Peyer's patch (tissue), 4 donors: ENCODE measurements at regions not wholly inside any gene's neighbourhood (a gene's known extent, or its start where the extent isn't known, plus 50 kb on each side); places are given as distances from the start of the nearest gene placed in this dataset.

Source experiments
- DNase-seq, 3 donors: peaks; one replicate each; pipeline ENCODE4 v3.0.0-alpha.2; 2017 to 2019
- H3K27ac ChIP-seq, 4 donors: fragments of 200-600 bp; sonication (generic); one replicate each; pipeline ENCODE4 v1.5.1; 2016 to 2019
- H3K27me3 ChIP-seq, 2 donors: fragments of 200-600 bp; sonication (generic); one replicate each; pipeline ENCODE4 v1.5.1; 2019
- H3K36me3 ChIP-seq, 3 donors: fragments of 200-600 bp; sonication (generic); one replicate each; pipeline ENCODE4 v1.5.1; 2016 to 2019
- H3K4me1 ChIP-seq, 4 donors: fragments of 200-600 bp; sonication (generic); one replicate each; pipeline ENCODE4 v1.5.1; 2016 to 2019
- H3K4me3 ChIP-seq, 4 donors: fragments of 200-600 bp; sonication (generic); 1 replicate in 3 of 4; 2 replicates in 1 of 4; pipeline ENCODE4 v1.5.1; 2016 to 2019; ENCODE audit warnings: mild to moderate bottlenecking in 1 of 4
- H3K9me3 ChIP-seq, 4 donors: fragments of 200-600 bp; sonication (generic); one replicate each; pipeline ENCODE4 v1.5.1; 2016 to 2019; ENCODE audit warnings: mild to moderate bottlenecking in 1 of 4
- POLR2A ChIP-seq, 2 donors: fragments of 450-650 bp; IDR thresholded peaks; one replicate each; pipeline ENCODE4 v1.5.1; 2017; ENCODE audit warnings: antibody characterized with exemption in 2 of 2, mild to moderate bottlenecking in 2 of 2, moderate library complexity in 2 of 2
- TF ChIP-seq, protein P1 (sequence below), 6 experiments: fragments of 450-650 bp in 4 of 6; fragments of 200-600 bp in 2 of 6; sonication (generic) in 1 of 6; IDR thresholded peaks; one replicate each; pipeline ENCODE4 v1.5.1; 2017 to 2019; ENCODE audit warnings: antibody characterized with exemption in 6 of 6, mild to moderate bottlenecking in 3 of 6, moderate library complexity in 1 of 6

DNA sequence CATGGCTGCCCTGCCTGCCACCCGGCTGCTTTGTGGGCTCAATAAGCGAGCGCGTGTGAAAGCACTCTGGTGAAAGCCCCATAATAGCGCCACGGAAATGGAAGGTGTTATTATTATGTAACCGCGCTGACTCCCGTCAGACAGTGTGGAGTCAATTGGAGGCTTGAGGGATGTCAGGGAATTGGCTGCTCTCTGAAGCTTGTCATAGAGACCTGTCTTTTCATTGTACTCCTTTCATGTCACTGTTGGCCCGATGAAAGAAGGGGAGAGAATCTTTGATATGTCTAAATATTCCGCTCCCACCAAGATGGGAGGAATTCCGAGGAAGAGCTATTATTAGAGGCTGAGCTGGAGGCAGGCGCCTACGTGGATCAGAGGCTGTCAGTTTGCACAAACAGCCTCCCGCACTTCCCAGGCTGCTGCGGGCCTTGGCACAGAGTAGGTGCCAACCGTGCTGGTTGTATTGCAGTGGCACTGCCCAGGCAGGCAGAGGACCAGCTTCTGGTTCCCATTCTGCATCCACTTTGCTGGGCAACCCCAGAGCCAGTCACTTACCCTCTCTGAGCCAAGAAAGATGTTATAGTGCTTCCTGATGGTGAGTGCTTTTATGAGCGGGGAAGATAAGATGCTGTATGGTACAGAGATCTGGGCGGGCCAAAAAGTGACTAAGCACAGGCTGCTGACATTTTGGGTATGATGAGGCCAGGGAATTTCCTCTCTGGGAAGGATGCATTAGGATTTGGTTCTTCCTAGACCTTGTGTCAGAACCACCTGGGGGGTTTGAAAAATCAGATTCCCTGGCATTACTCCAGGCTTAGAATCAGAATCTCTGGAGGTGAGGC is 151.4 kb downstream of the RPS24 start:
- H3K27me3 ChIP-seq, result no peaks in the 10 kb centered on the region
- H3K9me3 ChIP-seq, result no peaks in the 10 kb centered on the region
- no peaks in the 10 kb centered on the region for H3K4me1 ChIP-seq
- TF ChIP-seq POLR2A (IDR thresholded peaks at IDR 0.05), result no peak
- TF ChIP-seq, protein P1, sequence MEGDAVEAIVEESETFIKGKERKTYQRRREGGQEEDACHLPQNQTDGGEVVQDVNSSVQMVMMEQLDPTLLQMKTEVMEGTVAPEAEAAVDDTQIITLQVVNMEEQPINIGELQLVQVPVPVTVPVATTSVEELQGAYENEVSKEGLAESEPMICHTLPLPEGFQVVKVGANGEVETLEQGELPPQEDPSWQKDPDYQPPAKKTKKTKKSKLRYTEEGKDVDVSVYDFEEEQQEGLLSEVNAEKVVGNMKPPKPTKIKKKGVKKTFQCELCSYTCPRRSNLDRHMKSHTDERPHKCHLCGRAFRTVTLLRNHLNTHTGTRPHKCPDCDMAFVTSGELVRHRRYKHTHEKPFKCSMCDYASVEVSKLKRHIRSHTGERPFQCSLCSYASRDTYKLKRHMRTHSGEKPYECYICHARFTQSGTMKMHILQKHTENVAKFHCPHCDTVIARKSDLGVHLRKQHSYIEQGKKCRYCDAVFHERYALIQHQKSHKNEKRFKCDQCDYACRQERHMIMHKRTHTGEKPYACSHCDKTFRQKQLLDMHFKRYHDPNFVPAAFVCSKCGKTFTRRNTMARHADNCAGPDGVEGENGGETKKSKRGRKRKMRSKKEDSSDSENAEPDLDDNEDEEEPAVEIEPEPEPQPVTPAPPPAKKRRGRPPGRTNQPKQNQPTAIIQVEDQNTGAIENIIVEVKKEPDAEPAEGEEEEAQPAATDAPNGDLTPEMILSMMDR (IDR thresholded peaks at IDR 0.05), result no peak
- H3K36me3 ChIP-seq, result no peaks in the 10 kb centered on the region
- no peak for DNase-seq
- no peak overlapping the region for H3K27ac ChIP-seq
- H3K4me3 ChIP-seq, result no peak overlapping the region

- Histone ChIP-seq H3K36me3 (no peaks in the 10 kb centered on the region), H3K9me3 (no peaks in the 10 kb centered on the region), H3K27me3 (no peaks in the 10 kb centered on the region), H3K4me1 (no peaks in the 10 kb centered on the region), H3K27ac (no peak overlapping the region), H3K4me3 (no peak overlapping the region)
- TF ChIP-seq, protein P1 (IDR thresholded peaks at IDR 0.05), result no peak
- no peak for TF ChIP-seq POLR2A (IDR thresholded peaks at IDR 0.05)
- DNase-seq, result no peak
These were observed 152.0 kb downstream of the RPS24 start for GRCh38 chr10:78185693-78186055.

DNA sequence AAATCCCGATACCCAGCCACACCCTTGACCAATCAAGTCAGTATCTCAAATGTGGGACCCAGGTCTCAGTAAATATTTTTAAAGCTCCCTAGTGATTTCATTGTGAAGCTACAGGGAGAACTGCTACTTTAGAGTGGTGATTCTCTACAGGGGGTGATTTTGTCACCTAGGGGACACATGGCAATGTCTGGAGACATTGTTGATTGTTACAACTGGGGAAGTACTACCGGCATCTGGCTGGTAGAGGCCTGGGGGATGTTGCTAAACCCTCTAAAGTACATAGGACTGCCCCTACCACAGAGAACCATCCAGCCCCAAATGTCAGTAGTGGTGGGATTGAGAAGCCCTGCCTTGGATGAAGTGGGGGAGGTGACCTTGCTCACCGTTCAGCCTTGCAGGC is 152.9 kb downstream of the RPS24 start:
- Histone ChIP-seq H3K4me3 (no peak overlapping the region), H3K27me3 (no peaks in the 10 kb centered on the region), H3K9me3 (no peaks in the 10 kb centered on the region), H3K27ac (no peak overlapping the region), H3K4me1 (no peaks in the 10 kb centered on the region), H3K36me3 (no peaks in the 10 kb centered on the region)
- TF ChIP-seq, protein P1 (IDR thresholded peaks at IDR 0.05), result no peak
- no peak for TF ChIP-seq POLR2A (IDR thresholded peaks at IDR 0.05)
- no peak for DNase-seq

DNA sequence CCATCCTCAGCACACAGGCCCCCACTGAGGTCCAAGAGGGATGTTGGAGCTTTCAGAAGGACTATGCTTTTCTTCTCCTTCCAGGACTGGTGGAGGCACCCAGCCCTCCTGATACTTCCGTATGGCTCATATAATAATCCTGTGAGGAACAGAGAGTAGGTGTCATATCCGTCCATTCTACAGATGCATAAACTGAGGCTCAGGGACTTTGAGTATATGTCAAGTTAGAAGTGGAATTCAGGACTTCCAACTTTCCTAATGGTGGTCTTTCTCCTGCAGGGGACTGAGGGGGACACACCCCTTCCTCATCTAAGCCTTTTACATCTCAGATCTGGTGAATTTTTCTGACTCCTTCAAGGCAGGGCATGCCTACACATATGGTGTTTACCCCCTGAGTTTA is 153.7 kb downstream of the RPS24 start:
- no peak for TF ChIP-seq POLR2A (IDR thresholded peaks at IDR 0.05)
- Histone ChIP-seq H3K27ac (no peak overlapping the region), H3K4me3 (no peak overlapping the region), H3K4me1 (no peaks in the 10 kb centered on the region), H3K27me3 (no peaks in the 10 kb centered on the region), H3K36me3 (no peaks in the 10 kb centered on the region), H3K9me3 (no peaks in the 10 kb centered on the region)
- no peak for DNase-seq

DNA sequence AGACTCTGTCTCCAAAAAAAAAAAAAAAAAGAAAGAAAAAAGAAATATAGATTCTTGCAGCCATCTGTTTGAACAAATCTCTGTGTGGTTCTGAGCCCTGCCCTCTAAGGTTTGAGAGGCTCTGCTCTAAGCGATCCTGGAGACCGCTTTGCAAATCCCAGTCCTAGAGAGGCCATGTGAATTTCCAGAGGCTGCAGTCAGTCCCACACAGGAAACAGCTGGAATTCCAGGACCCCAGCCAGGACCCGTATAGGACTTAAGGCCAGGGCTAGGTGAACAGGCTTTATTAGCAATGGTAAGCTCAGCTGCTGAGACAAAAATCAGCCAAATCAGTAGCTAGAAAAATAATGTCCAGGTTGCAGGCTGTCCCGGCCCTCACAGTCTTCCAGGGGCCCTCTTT is 154.8 kb downstream of the RPS24 start:
- H3K4me3 ChIP-seq, result no peak overlapping the region
- no peaks in the 10 kb centered on the region for H3K36me3 ChIP-seq
- TF ChIP-seq, protein P1 (IDR thresholded peaks at IDR 0.05), result no peak
- no peak for TF ChIP-seq POLR2A (IDR thresholded peaks at IDR 0.05)

GRCh38 chr10:78190051-78190825 is 156.6 kb downstream of the RPS24 start:
- Histone ChIP-seq H3K27ac (no peak overlapping the region), H3K27me3 (no peaks in the 10 kb centered on the region), H3K4me1 (no peaks in the 10 kb centered on the region), H3K4me3 (no peak overlapping the region), H3K36me3 (no peaks in the 10 kb centered on the region), H3K9me3 (peaks cover 0 to 9% (median 3%) of the 10 kb centered on the region in 4 donors)
- DNase-seq, result no peak
- TF ChIP-seq, protein P1 (IDR thresholded peaks at IDR 0.05), result no peak
- TF ChIP-seq POLR2A (IDR thresholded peaks at IDR 0.05), result no peak

More for the DNA sequence above, 154.8 kb downstream of the RPS24 start:
- H3K9me3 ChIP-seq, result peaks cover 0 to 5% (median 2%) of the 10 kb centered on the region in 4 donors
- H3K27me3 ChIP-seq, result no peaks in the 10 kb centered on the region
- DNase-seq, result no peak
- H3K27ac ChIP-seq, result no peak overlapping the region
- no peaks in the 10 kb centered on the region for H3K4me1 ChIP-seq
